ENCODE measurements at regions not wholly inside any gene's neighbourhood (a gene's known extent, or its start where the extent isn't known, plus 50 kb on each side); places are given as distances from the start of the nearest gene placed in this dataset.

- TF ChIP-seq, protein P1, sequence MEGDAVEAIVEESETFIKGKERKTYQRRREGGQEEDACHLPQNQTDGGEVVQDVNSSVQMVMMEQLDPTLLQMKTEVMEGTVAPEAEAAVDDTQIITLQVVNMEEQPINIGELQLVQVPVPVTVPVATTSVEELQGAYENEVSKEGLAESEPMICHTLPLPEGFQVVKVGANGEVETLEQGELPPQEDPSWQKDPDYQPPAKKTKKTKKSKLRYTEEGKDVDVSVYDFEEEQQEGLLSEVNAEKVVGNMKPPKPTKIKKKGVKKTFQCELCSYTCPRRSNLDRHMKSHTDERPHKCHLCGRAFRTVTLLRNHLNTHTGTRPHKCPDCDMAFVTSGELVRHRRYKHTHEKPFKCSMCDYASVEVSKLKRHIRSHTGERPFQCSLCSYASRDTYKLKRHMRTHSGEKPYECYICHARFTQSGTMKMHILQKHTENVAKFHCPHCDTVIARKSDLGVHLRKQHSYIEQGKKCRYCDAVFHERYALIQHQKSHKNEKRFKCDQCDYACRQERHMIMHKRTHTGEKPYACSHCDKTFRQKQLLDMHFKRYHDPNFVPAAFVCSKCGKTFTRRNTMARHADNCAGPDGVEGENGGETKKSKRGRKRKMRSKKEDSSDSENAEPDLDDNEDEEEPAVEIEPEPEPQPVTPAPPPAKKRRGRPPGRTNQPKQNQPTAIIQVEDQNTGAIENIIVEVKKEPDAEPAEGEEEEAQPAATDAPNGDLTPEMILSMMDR (IDR thresholded peaks at IDR 0.05): no peak
- Histone ChIP-seq H3K27ac (no peak overlapping the region), H3K9me3 (no peaks in the 10 kb centered on the region), H3K4me1 (no peaks in the 10 kb centered on the region), H3K27me3 (no peaks in the 10 kb centered on the region), H3K4me3 (no peak overlapping the region), H3K36me3 (no peaks in the 10 kb centered on the region)
- no peak for DNase-seq (ENCODE audit: low spot score)
These were observed 583.7 kb downstream of the SLITRK1 start for GRCh38 chr13:83298617-83299016.

- Histone ChIP-seq H3K36me3 (no peaks in the 10 kb centered on the region), H3K9me3 (no peaks in the 10 kb centered on the region), H3K27me3 (no peaks in the 10 kb centered on the region), H3K4me3 (no peak overlapping the region), H3K27ac (no peak overlapping the region), H3K4me1 (no peaks in the 10 kb centered on the region)
- DNase-seq (ENCODE audit: low spot score): no peak
- TF ChIP-seq, protein P1 (IDR thresholded peaks at IDR 0.05): no peak
These were observed 584.5 kb downstream of the SLITRK1 start for GRCh38 chr13:83297586-83298290.

DNA sequence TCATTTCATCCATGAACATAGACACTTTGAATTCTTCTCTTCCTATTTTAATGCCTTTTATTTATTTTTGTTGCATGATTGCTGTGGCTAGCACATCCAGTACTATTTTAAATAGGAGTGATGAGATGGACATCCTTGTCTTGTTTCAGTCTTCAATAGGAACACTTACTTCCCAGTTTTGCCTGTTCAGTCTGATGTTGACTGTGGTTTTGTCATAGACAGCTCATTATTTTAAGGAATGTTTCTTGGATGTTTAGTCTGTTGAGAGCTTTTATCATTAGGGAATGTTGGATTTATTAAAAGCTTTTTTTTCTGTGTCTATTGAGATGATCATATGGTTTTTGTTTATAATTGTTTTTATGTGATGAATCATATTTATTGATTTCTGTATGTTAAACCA lies 586.6 kb downstream of the SLITRK1 start:
- Histone ChIP-seq H3K4me1 (no peaks in the 10 kb centered on the region), H3K9me3 (no peaks in the 10 kb centered on the region), H3K27ac (no peak overlapping the region), H3K4me3 (no peak overlapping the region), H3K27me3 (no peaks in the 10 kb centered on the region), H3K36me3 (no peaks in the 10 kb centered on the region)
- TF ChIP-seq, protein P1 (IDR thresholded peaks at IDR 0.05): no peak
- no peak for DNase-seq (ENCODE audit: low spot score)

DNA sequence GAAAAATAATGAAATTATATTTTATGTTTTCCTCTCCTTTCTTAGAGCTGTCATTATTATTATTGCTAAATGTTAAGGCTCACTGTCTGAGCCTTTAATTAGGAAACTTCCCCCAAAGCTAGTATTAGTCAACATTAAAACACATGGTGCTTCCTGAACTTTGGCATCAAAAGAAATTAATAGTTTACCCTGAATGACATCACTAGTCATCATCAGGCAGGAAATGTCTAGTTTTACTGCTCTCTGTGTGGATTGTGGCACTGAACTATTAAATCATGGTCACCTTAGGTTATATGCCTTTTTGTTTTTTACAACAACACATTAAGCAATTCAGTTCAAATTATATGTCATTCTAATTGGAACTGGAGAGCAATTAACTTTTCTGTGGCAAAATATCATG lies 595.5 kb downstream of the SLITRK1 start:
- Histone ChIP-seq H3K9me3 (no peaks in the 10 kb centered on the region), H3K36me3 (no peaks in the 10 kb centered on the region), H3K4me3 (no peak overlapping the region), H3K27ac (no peak overlapping the region), H3K4me1 (no peaks in the 10 kb centered on the region), H3K27me3 (no peaks in the 10 kb centered on the region)
- TF ChIP-seq, protein P1 (IDR thresholded peaks at IDR 0.05): no peak
- no peak for DNase-seq (ENCODE audit: low spot score)

- no peak for DNase-seq (ENCODE audit: low spot score)
- TF ChIP-seq, protein P1 (IDR thresholded peaks at IDR 0.05): no peak
- no peaks in the 10 kb centered on the region for H3K27me3 ChIP-seq
These were observed 600.6 kb downstream of the SLITRK1 start for GRCh38 chr13:83281654-83282053.

DNA sequence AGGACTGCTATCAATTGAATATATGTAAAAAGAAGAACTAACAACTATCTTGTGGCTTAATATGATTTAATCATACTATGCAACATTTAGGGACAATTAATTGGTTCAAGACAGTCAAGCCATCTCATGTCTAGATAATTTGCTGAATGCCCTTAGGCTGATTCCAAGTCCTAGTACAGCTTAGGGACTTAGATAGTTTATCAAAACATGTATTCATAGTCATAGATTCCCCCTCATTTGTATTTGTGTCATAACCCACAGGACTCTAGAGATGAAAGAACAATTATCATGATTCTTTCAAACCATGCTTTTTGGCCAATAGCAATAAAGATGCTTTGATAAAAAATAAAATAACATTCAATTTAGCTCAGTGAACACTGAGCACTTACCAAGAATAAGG lies 607.6 kb downstream of the SLITRK1 start:
- H3K4me3 ChIP-seq: no peak overlapping the region
- DNase-seq (ENCODE audit: low spot score): no peak

More at GRCh38 chr13:83281654-83282053, 600.6 kb downstream of the SLITRK1 start:
- no peak overlapping the region for H3K4me3 ChIP-seq
- no peaks in the 10 kb centered on the region for H3K4me1 ChIP-seq
- no peaks in the 10 kb centered on the region for H3K9me3 ChIP-seq
- no peaks in the 10 kb centered on the region for H3K36me3 ChIP-seq
- no peak overlapping the region for H3K27ac ChIP-seq

More for the DNA sequence above, 607.6 kb downstream of the SLITRK1 start:
- TF ChIP-seq, protein P1 (IDR thresholded peaks at IDR 0.05): no peak
- no peaks in the 10 kb centered on the region for H3K27me3 ChIP-seq
- no peak overlapping the region for H3K27ac ChIP-seq
- H3K36me3 ChIP-seq: no peaks in the 10 kb centered on the region
- H3K9me3 ChIP-seq: no peaks in the 10 kb centered on the region
- no peaks in the 10 kb centered on the region for H3K4me1 ChIP-seq
